HEK293T (cell line): ENCODE measurements at regions not wholly inside any gene's neighbourhood (a gene's known extent, or its start where the extent isn't known, plus 50 kb on each side); places are given as distances from the start of the nearest gene placed in this dataset.

ENCODE experiments used
- ARNT ChIP-seq: fragments of 450-650 bp; IDR thresholded peaks from 2 replicates; pipeline ENCODE4 v1.6.1; 2017; ENCODE audit warnings: mild to moderate bottlenecking
- ELF4 ChIP-seq: fragments of 450-650 bp; IDR thresholded peaks from 2 replicates; pipeline ENCODE4 v1.6.1; 2017; ENCODE audit warnings: antibody characterized with exemption
- FOXM1 ChIP-seq: fragments of 450-650 bp; IDR thresholded peaks from 2 replicates; pipeline ENCODE4 v1.6.1; 2017; ENCODE audit warnings: mild to moderate bottlenecking, borderline replicate concordance
- HDGF ChIP-seq: fragments of 450-650 bp; IDR thresholded peaks from 2 replicates; pipeline ENCODE4 v1.6.1; 2017; ENCODE audit warnings: antibody characterized with exemption, borderline replicate concordance
- SP1 ChIP-seq: fragments of 450-650 bp; IDR thresholded peaks from 2 replicates; pipeline ENCODE4 v1.6.1; 2017
- ZNF384 ChIP-seq: fragments of 450-650 bp; IDR thresholded peaks from 2 replicates; pipeline ENCODE4 v1.6.1; 2016

DNA sequence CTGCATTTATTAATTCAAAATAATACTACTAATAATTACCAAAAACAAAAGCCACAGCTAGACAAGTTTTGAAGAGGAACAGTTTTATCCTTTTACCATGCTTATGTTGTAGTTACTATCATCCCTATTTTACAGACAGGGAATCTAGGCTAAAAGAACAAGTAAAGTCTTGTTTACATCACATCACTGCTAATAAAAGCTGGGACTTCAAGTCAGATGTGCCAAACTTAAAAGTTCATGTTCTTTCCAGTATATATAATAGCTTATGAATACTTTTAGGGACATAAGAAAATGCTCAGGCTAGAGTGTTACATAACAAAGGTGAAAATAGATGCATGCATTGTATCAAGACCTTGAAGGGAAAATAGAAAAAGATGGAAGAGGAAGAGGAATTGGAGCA, 234.2 kb downstream of the CDH11 start:
- TF ChIP-seq HDGF, result no peak
- TF ChIP-seq ELF4, result no peak
- no peak for TF ChIP-seq FOXM1
- TF ChIP-seq ZNF384, result no peak
- no peak for TF ChIP-seq SP1
- TF ChIP-seq ARNT, result no peak
